ENCODE measurements at regions not wholly inside any gene's neighbourhood (a gene's known extent, or its start where the extent isn't known, plus 50 kb on each side); places are given as distances from the start of the nearest gene placed in this dataset.

DNA sequence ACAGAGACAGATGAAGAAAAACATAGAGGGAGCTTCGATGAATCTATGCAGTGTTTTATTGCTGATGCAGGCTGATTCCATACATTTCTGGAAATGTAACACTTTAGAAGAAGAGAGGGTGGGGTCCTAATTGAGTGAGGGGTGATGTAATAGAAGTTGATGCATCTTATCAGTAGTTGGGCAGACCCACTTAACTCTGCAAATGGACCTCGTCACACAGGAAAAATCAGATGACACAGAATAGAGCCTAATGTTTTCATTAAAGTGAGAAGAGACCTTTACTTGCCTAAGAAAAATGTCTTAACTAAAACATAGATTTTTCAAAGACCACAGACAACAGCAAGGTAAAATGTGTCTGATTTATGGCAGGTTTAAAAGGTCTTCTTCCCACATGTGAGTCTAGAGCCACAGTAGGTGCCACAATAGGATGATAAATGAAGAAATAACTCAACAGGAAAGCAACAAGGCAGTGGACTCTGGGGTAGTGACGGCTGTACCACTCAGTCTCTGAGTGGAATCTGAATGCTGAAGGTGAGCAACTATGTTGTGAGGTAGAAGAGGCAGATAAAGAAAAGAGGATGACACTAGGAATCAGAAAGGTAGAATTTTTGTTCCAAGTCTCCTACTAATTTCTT, 414.7 kb upstream of the PIK3C3 start:
- no peak for DNase-seq (ENCODE audit: low spot score)

DNA sequence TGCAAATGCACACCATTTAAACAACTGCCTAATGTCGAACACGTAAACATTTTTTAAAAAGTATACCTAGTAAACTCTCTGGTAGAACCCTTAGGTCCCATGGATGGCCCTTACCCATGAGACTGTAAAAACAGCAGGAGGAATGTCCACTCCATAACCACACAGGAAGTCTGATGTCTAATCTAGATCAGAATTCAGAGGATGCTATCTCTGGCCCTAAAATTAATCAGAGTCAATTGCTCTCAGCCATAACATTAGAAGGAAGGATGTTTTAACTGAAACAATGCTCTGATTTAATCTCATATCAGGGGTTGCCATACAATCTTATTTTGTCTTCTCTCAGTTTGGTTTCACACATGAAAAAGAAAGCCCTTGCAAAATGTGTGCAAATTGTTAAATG, 416.3 kb upstream of the PIK3C3 start:
- DNase-seq (ENCODE audit: low spot score): no peak

- DNase-seq (ENCODE audit: low spot score): no peak
Measured at GRCh38 chr18:41537666-41538065, 417.4 kb upstream of the PIK3C3 start.

DNA sequence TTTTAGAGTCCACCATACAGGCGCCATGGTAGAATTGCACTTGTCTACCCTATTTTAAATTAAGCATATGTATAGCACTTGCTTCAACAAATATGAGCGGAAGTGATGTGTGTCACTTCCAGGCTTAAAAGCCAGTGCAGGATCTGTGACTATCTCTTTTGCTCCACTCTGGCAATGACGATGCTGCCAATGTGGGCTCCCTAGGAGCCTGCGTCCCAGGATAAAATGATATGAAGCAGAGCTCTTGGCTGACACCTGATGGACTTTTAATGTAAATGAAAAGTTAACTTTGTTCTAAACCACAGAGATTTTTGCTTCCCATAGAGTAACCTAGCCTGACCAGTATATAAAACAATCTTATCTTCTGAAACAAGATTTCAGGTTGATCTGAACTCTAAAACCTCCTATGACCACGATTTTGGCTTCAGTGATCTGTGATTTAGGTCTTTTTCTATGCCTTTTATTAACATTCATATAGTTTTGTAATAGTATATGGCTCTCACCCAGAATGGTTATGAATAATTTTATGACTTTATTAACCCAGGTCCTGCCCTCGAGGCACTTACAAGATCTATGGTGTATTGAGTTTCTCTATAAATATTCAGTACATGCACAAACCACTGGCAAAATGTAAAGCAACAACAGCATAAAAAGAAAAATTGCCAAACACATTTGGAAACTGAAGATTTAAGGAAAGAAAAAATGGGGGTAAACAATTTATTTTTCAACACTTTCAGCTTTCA, 422.5 kb upstream of the PIK3C3 start:
- no peak for DNase-seq (ENCODE audit: low spot score)

GRCh38 chr18:41530970-41531369, 424.1 kb upstream of the PIK3C3 start:
- DNase-seq (ENCODE audit: low spot score): no peak

- no peak for DNase-seq (ENCODE audit: low spot score)
Measured at GRCh38 chr18:41529093-41529492, 425.9 kb upstream of the PIK3C3 start.

- DNase-seq (ENCODE audit: low spot score): no peak
Measured at GRCh38 chr18:41526054-41526453, 429.0 kb upstream of the PIK3C3 start.

- DNase-seq (ENCODE audit: low spot score): no peak
Measured at GRCh38 chr18:41524674-41525470, 430.2 kb upstream of the PIK3C3 start.

GRCh38 chr18:41517142-41517541, 437.9 kb upstream of the PIK3C3 start:
- no peak for DNase-seq (ENCODE audit: low spot score)

DNA sequence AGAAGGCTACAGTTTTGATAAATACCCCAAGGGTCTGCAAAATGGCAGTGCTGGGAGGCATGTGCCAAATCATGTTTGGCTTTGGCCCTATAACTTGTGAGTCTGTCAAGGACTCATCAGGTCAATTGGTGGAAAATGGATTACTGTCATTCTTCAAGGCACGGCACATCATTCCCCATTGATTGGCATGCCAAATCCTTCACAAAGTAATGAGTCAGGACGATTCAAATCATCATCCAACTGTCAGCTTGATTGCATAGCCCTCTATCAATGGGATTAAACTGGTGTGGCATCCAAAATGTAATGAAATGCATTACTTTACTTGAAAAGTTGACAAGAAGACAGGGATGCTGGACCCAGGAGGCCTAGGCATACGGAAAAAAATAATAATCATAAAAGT, 441.6 kb upstream of the PIK3C3 start:
- DNase-seq (ENCODE audit: low spot score): no peak

DNA sequence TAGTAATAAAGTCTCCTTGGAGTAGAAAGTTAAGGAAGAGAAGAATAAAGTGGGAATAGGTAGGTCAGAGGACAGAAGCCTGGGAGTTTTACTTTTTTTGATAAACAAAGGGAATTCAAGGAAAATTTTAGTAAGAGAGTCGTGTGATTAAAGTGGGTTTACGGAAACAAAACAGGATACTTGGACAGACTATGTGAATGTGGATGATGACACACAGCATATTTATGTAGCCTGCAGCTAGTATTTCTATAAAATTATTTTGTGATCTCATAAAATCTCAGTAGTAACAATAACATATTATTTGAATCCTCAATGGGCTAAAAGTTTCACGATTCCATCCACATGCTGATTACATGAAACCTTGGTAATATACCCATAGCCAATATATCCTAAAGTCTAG, 450.7 kb upstream of the PIK3C3 start:
- no peak for DNase-seq (ENCODE audit: low spot score)

GRCh38 chr18:41501848-41502247, 453.2 kb upstream of the PIK3C3 start:
- DNase-seq (ENCODE audit: low spot score): no peak

GRCh38 chr18:41499345-41499744, 455.7 kb upstream of the PIK3C3 start:
- DNase-seq (ENCODE audit: low spot score): no peak

DNA sequence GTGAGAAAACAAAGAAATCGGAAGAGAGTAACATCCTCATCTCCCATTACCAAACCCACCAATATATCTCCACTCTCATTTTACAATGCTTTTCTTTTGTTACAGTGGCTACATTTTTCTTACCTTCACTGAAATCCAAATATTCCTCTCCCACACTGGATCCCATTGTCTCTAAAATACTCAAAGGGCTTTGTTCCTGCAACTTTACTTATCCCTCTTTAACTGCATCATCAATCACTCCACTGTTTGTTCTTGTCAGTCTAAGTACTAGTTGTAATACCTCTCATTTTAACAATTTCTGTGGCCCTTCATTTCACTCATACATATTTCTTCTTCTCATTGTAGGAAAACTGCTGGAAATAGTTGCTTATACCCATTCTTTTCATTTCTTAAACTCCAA, 464.2 kb upstream of the PIK3C3 start:
- no peak for DNase-seq (ENCODE audit: low spot score)

DNA sequence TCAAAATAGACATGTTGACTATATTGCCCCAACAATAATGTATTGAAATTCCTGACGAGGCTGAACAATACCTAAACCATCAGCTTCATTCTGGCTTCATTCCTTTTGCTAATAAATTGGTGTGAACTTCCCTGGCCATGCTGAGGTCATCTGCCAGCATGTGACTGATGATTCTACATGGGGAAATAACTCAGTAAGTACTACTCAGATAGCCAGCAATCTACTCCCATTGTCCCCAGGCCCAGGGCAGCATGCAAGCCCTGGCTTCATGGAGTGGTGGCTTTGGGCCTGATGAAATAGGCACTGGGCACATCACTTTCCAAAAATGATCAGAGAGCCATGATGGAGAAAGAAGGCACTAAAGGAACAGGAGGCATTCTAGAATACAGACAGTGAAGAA, 468.5 kb upstream of the PIK3C3 start:
- DNase-seq (ENCODE audit: low spot score): no peak

- DNase-seq (ENCODE audit: low spot score): no peak
Measured at GRCh38 chr18:41484069-41484468, 471.0 kb upstream of the PIK3C3 start.

DNA sequence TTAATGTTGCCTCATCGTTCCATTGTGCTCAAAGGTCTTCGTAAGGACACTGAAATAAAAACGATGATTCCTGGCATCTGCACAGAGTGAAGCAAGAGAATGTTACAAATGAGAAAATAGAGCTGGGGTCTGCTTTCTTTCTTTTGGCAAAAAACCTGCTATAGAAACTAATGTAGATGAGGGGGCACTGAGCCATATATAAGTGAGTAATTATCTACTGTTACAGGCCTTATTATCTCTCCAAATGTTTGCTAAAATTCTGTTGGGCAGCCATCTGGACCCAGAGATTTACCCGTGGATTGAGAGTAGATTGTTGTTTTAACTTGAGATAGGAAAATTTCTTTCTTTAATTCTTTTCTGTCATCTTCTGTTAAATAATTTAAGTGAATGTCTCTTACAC, 472.5 kb upstream of the PIK3C3 start:
- DNase-seq (ENCODE audit: low spot score): no peak

DNA sequence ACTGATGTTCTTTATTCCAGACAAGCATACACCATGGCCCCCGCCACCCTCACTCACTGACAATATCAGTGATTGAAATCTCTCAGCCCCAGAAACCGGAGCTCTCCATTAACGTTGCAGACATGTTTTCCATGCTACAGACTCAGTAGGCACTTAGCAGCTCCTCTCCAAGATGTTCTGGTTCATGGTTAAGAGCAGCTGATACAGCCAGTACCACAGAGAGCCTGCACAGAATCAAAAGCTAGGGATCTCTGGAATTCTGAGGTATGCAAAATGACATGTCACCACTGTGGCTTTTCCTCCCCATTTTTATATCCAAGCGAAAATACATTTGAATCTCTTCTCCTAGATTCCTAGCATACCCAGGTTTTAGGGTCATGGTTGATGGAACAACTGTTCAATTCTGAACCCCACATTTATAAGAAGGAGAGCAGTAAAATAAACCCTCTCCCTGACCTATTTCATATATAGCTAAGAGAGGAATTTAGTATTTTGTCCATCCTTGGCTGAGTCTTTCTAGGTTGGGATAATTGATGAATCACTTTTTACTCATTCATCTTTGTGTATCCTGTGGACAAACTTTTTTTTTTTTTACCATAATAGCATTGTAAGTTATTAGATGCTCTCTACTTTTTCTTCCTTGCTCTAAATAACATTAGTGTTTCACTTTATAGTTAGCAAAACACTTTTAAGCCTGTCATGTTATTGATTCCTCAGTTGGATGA, 488.4 kb upstream of the PIK3C3 start:
- DNase-seq (ENCODE audit: low spot score): no peak

- no peak for DNase-seq (ENCODE audit: low spot score)
Measured at GRCh38 chr18:41465386-41465785, 489.6 kb upstream of the PIK3C3 start.

- no peak for DNase-seq (ENCODE audit: low spot score)
Measured at GRCh38 chr18:41464278-41464677, 490.8 kb upstream of the PIK3C3 start.

DNA sequence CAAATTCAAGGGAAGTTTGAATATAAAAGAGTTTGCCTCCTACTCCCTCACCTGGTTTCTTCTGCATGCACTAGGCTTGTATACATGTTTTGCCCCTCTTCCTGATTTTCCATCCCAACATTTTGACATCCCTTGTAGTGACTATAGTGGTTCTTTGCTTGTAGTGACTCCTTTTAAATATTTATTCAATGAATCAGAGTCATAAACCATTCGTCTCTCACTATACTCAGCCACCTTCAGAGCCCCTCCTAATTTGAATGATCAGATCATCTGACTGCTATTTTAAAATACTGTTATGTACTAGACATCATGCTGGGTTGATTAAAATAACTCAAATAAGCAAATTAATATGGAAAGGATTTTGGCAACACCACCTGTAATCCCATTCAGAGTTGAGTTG, 492.1 kb upstream of the PIK3C3 start:
- DNase-seq (ENCODE audit: low spot score): no peak

GRCh38 chr18:41461114-41461513, 493.9 kb upstream of the PIK3C3 start:
- no peak for DNase-seq (ENCODE audit: low spot score)

- DNase-seq (ENCODE audit: low spot score): no peak
Measured at GRCh38 chr18:41459656-41460055, 495.4 kb upstream of the PIK3C3 start.
